ENCODE measurements at regions not wholly inside any gene's neighbourhood (a gene's known extent, or its start where the extent isn't known, plus 50 kb on each side); places are given as distances from the start of the nearest gene placed in this dataset.

DNA sequence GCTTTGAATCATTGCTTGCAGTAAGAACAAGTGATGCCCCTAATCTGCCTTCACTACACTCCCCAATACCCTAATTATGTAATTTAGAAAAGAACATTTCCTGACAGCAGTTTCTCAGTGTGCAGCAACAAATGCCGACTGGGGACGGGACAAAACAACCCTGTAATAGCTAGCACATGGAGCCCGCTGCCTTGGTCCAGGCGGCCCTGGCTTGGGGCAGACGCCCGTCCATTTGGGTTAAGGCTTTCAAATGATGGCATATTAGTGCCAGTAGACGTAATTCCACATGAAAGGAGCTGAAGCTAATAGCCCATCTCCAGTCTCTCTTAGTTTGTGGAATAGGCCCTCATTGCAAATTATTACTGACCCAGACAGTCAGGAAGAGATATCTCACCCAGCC, 150.6 kb upstream of the PITX1 start:
- ChIA-PET POLR2A (ENCODE audit: low non-redundant PET) (no interaction called here), CTCF (no interaction called here)
- no peaks in the 10 kb centered on the region for H3K9me3 ChIP-seq (ENCODE audit: low read depth, low read length, poor library complexity, severe bottlenecking)
- H3K4me3 ChIP-seq (ENCODE audit: low read depth, low read length, poor library complexity, severe bottlenecking) = no peak overlapping the region
- H3K27me3 ChIP-seq (replicated peaks; ENCODE audit: insufficient read depth, low read depth, low read length, poor library complexity) = peaks cover 11% of the 10 kb centered on the region
- intact Hi-C loops (cut with micrococcal nuclease; ENCODE audit: unreplicated experiment) = no loop called here
- no peak overlapping the region for H3K27ac ChIP-seq (ENCODE audit: low read depth, low read length, poor library complexity, severe bottlenecking)
- H3K36me3 ChIP-seq (ENCODE audit: insufficient read depth, low read length, poor library complexity, severe bottlenecking) = no peaks in the 10 kb centered on the region
- no TSS peak for BruUV-seq (replicated peaks)
- H3K4me1 ChIP-seq (ENCODE audit: insufficient read depth, low read length, poor library complexity, severe bottlenecking) = no peaks in the 10 kb centered on the region
- TF ChIP-seq EZH2 (IDR thresholded peaks at IDR 0.05; ENCODE audit: borderline replicate concordance, low read depth, low read length, poor library complexity, severe bottlenecking) (no peak), CTCF (conservative IDR thresholded peaks at IDR 0.05; ENCODE audit: low read depth, low read length) (no peak)
- DNase-seq (ENCODE audit: low spot score) = no peak

- Histone ChIP-seq H3K27ac (ENCODE audit: low read depth, low read length, poor library complexity, severe bottlenecking) (no peak overlapping the region), H3K9me3 (ENCODE audit: low read depth, low read length, poor library complexity, severe bottlenecking) (no peaks in the 10 kb centered on the region), H3K27me3 (replicated peaks; ENCODE audit: insufficient read depth, low read depth, low read length, poor library complexity) (peaks cover 5% of the 10 kb centered on the region), H3K4me3 (ENCODE audit: low read depth, low read length, poor library complexity, severe bottlenecking) (no peak overlapping the region), H3K36me3 (ENCODE audit: insufficient read depth, low read length, poor library complexity, severe bottlenecking) (no peaks in the 10 kb centered on the region), H3K4me1 (ENCODE audit: insufficient read depth, low read length, poor library complexity, severe bottlenecking) (no peaks in the 10 kb centered on the region)
- DNase-seq (ENCODE audit: low spot score) = no peak
- TF ChIP-seq EZH2 (IDR thresholded peaks at IDR 0.05; ENCODE audit: borderline replicate concordance, low read depth, low read length, poor library complexity, severe bottlenecking) = no peak
- no peak for TF ChIP-seq CTCF (conservative IDR thresholded peaks at IDR 0.05; ENCODE audit: low read depth, low read length)
- POLR2A ChIA-PET (ENCODE audit: low non-redundant PET) = no interaction called here
- intact Hi-C loops (cut with micrococcal nuclease; ENCODE audit: unreplicated experiment) = no loop called here
- CTCF ChIA-PET = no interaction called here
- no TSS peak for BruUV-seq (replicated peaks)
Observed at GRCh38 chr5:135183464-135183863, 149.4 kb upstream of the PITX1 start.

- intact Hi-C loops (cut with micrococcal nuclease; ENCODE audit: unreplicated experiment) = no loop called here
- POLR2A ChIA-PET (ENCODE audit: low non-redundant PET) = no interaction called here
Observed at GRCh38 chr5:135182675-135183074, 148.6 kb upstream of the PITX1 start.

More at GRCh38 chr5:135182675-135183074, 148.6 kb upstream of the PITX1 start:
- CTCF ChIA-PET = no interaction called here
- no peaks in the 10 kb centered on the region for H3K4me1 ChIP-seq (ENCODE audit: insufficient read depth, low read length, poor library complexity, severe bottlenecking)
- H3K27me3 ChIP-seq (replicated peaks; ENCODE audit: insufficient read depth, low read depth, low read length, poor library complexity) = no peaks in the 10 kb centered on the region
- BruUV-seq (replicated peaks) = no TSS peak
- H3K9me3 ChIP-seq (ENCODE audit: low read depth, low read length, poor library complexity, severe bottlenecking) = no peaks in the 10 kb centered on the region
- no peak overlapping the region for H3K27ac ChIP-seq (ENCODE audit: low read depth, low read length, poor library complexity, severe bottlenecking)
- DNase-seq (ENCODE audit: low spot score) = no peak
- TF ChIP-seq CTCF (conservative IDR thresholded peaks at IDR 0.05; ENCODE audit: low read depth, low read length) (no peak), EZH2 (IDR thresholded peaks at IDR 0.05; ENCODE audit: borderline replicate concordance, low read depth, low read length, poor library complexity, severe bottlenecking) (no peak)
- H3K36me3 ChIP-seq (ENCODE audit: insufficient read depth, low read length, poor library complexity, severe bottlenecking) = no peaks in the 10 kb centered on the region
- no peak overlapping the region for H3K4me3 ChIP-seq (ENCODE audit: low read depth, low read length, poor library complexity, severe bottlenecking)
